GM12878 (cell line): ENCODE measurements at regions not wholly inside any gene's neighbourhood (a gene's known extent, or its start where the extent isn't known, plus 50 kb on each side); places are given as distances from the start of the nearest gene placed in this dataset.

Experiments used
- ATAC-seq: fragments of 200-7000 bp; cut with Tn5 transposase; 3 replicates; pipeline ENCODE4 v1.9.1; 2020; ENCODE audit warnings: mild to moderate bottlenecking, moderate library complexity
- BruUV-seq: library from RNA; stranded (reverse); fragments of 400-500 nt; replicated peaks from 2 replicates; lab custom pipeline; 2021; lab: Mats Ljungman, UMichigan
- CTCF ChIA-PET: fragments of 300-600 bp; sonication (Branson Sonifier 250); formaldehyde crosslinking; extraction: SDS; loops from one replicate; lab custom pipeline; 2021; ENCODE audit warnings: inconsistent platforms; lab: Yijun Ruan, JAX
- POLR2A ChIA-PET: fragments of 350-600 bp; formaldehyde crosslinking; extraction: SDS; loops from one replicate; lab custom pipeline; 2021; ENCODE audit warnings: inconsistent platforms; lab: Charles Lee
- RAD21 ChIA-PET: fragments of 300-600 bp; sonication (Branson Sonifier 250); formaldehyde crosslinking; loops from one replicate; lab custom pipeline; 2023; ENCODE audit warnings: antibody characterized with exemption; ENCODE audit not compliant: unreplicated experiment; lab: Charles Lee
- SMC1A ChIA-PET: fragments of 300-600 bp; sonication (Branson Sonifier 250); formaldehyde crosslinking; loops from one replicate; lab custom pipeline; 2023; ENCODE audit not compliant: unreplicated experiment, uncharacterized antibody; lab: Charles Lee
- DNase-seq: peaks from one replicate; pipeline ENCODE4 v3.0.0-alpha.2; 2011; ENCODE audit warnings: low read depth, low spot score
- FAIRE-seq: peaks from 3 replicates; lab custom pipeline; 2011; peaks lifted over from hg19 to GRCh38; lab: Jason Lieb, UNC
- H2AFZ ChIP-seq: 2 replicates; pipeline ENCODE4 v1.6.0; 2011; ENCODE audit warnings: low read depth, low read length, control low read depth; ENCODE audit not compliant: control insufficient read depth
- H3K27ac ChIP-seq: 2 replicates; pipeline ENCODE4 v1.5.1; 2011; ENCODE audit warnings: control low read depth; ENCODE audit not compliant: control insufficient read depth, insufficient read depth
- H3K27me3 ChIP-seq, 2 experiments: replicated peaks in 1 of 2; 2 replicates each; pipeline versions ENCODE4 v1.6.0 to v1.6.1; 2011; ENCODE audit warnings: low read length in 1 of 2; ENCODE audit not compliant: control insufficient read depth in 2 of 2, insufficient read depth in 2 of 2
- H3K36me3 ChIP-seq, 2 experiments: 2 replicates each; pipeline ENCODE4 v1.5.1; 2011; ENCODE audit warnings: low read length in 1 of 2; ENCODE audit not compliant: control insufficient read depth in 2 of 2, insufficient read depth in 2 of 2
- H3K4me1 ChIP-seq: 2 replicates; pipeline ENCODE4 v1.6.1; 2011; ENCODE audit warnings: mild to moderate bottlenecking, low read length, moderate library complexity, mixed read lengths; ENCODE audit not compliant: control insufficient read depth, insufficient read depth
- H3K4me2 ChIP-seq: 2 replicates; pipeline ENCODE4 v1.6.0; 2011; ENCODE audit warnings: control low read depth; ENCODE audit not compliant: control insufficient read depth, insufficient read depth
- H3K4me3 ChIP-seq: fragments of 200-600 bp; sonication (generic); 2 replicates; pipeline ENCODE4 v1.5.1; 2016
- H3K79me2 ChIP-seq: 2 replicates; pipeline ENCODE4 v1.6.0; 2011; ENCODE audit warnings: low read length; ENCODE audit not compliant: control insufficient read depth, insufficient read depth
- H3K9ac ChIP-seq: 2 replicates; pipeline ENCODE4 v1.8.0; 2011; ENCODE audit warnings: low read length, control low read depth, mixed read lengths; ENCODE audit not compliant: control insufficient read depth, insufficient read depth
- H3K9me3 ChIP-seq: replicated peaks from 3 replicates; pipeline ENCODE4 v1.5.1; 2011; ENCODE audit warnings: mild to moderate bottlenecking, low read length; ENCODE audit not compliant: control insufficient read depth, insufficient read depth
- H4K20me1 ChIP-seq: 2 replicates; pipeline ENCODE4 v1.6.0; 2011; ENCODE audit not compliant: control insufficient read depth, insufficient read depth
- CREB1 ChIP-seq: IDR thresholded peaks from 2 replicates; pipeline ENCODE4 v1.6.1; 2012; ENCODE audit warnings: low read depth, mild to moderate bottlenecking, inconsistent platforms
- JUND ChIP-seq: IDR thresholded peaks from 2 replicates; pipeline ENCODE4 v1.6.1; 2012; ENCODE audit warnings: low read depth, mild to moderate bottlenecking, low read length, improper control_type of control experiment, moderate library complexity
- POLR2AphosphoS5 ChIP-seq: IDR thresholded peaks from 2 replicates; pipeline ENCODE4 v1.6.1; 2011; ENCODE audit warnings: mild to moderate bottlenecking, low read length, inconsistent platforms
- POU2F2 ChIP-seq: IDR thresholded peaks from 3 replicates; pipeline ENCODE4 v1.6.1; 2011; ENCODE audit warnings: low read depth, mild to moderate bottlenecking, low read length, borderline replicate concordance
- RAD21 ChIP-seq: IDR thresholded peaks from 2 replicates; pipeline ENCODE4 v1.6.1; 2011; ENCODE audit warnings: mild to moderate bottlenecking, low read depth, low read length, moderate library complexity; ENCODE audit not compliant: insufficient read depth
- SMC3 ChIP-seq: IDR thresholded peaks from 2 replicates; pipeline ENCODE4 v1.6.1; 2011; ENCODE audit warnings: low read length, improper control_type of control experiment, borderline replicate concordance
- TCF12 ChIP-seq: IDR thresholded peaks from 2 replicates; pipeline ENCODE4 v1.6.1; 2011; ENCODE audit warnings: low read depth, mild to moderate bottlenecking, low read length
- ZSCAN29 ChIP-seq: fragments of 450-650 bp; IDR thresholded peaks from 2 replicates; pipeline ENCODE4 v1.6.1; 2017; ENCODE audit warnings: mild to moderate bottlenecking, moderate library complexity
- WGBS: methylation state at CpG from one replicate; pipeline ENCODE4 v1.1.6; 2016; ENCODE audit warnings: low lambda C conversion rate; ENCODE audit not compliant: insufficient replicate concordance, insufficient coverage; ENCODE audit errors: missing lambda C conversion rate; 5-methylcytosine and 5-hydroxymethylcytosine counted together
- in situ Hi-C: fragments of 300-500 bp; cut with MboI; formaldehyde crosslinking; loops from 9 replicates; pipeline ENCODE4 v1.14.3; 2018; ENCODE audit warnings: mixed read lengths
- intact Hi-C: fragments of 100-400 bp; cut with micrococcal nuclease; formaldehyde crosslinking; loops from one replicate; pipeline ENCODE4 v1.14.2; 2022; ENCODE audit not compliant: unreplicated experiment
- TF ChIP-seq, protein P1 (sequence below), 3 experiments: IDR thresholded peaks in 2 of 3; conservative IDR thresholded peaks in 1 of 3; 2 replicates each; pipeline ENCODE4 v1.5.1; 2011; ENCODE audit warnings: low read depth in 3 of 3, low read length in 3 of 3, mild to moderate bottlenecking in 3 of 3, control low read depth in 2 of 3, moderate library complexity in 2 of 3, inconsistent platforms in 1 of 3, mixed read lengths in 1 of 3; ENCODE audit not compliant: control insufficient read depth in 2 of 3, insufficient read depth in 1 of 3; ENCODE audit errors: extremely low read depth in 1 of 3
- TF ChIP-seq, protein P2 (sequence below): fragments of 150-350 bp; IDR thresholded peaks from 2 replicates; pipeline ENCODE4 v1.6.1; 2016; ENCODE audit warnings: low read depth, low read length
- TF ChIP-seq, protein P3 (sequence below): fragments of 450-650 bp; IDR thresholded peaks from 2 replicates; pipeline ENCODE4 v1.6.1; 2017; ENCODE audit warnings: mild to moderate bottlenecking, moderate library complexity

DNA sequence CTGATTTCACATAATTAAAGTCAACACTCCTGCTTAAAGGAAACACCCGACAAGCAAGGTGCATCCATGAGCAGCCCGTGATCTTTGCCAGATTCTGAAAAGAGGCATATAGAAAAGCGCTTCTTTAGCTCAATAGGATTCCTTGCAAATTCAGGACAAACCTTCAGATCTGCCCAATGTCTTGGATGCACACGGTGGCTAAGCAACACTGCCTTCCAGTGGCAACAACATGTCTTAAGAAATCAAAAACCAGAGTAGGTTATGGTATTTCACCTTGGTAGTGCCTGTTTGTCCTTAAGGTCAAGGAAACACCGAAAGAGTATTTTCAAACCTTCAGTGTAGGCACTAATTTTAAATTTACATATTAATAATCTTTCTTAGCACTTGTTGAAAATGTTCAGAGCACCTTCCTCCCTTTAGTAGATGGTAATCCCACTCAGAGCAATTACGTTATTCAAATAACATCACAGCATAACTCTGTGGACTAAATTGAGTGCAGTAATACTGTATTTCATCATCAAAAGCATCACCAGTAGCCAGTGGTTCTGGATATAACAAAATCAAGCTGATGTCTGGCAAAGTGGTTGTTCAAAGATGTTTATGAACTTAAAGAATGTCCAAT, 58.0 kb upstream of the CDKN3 start:
- ATAC-seq: peak; percentile 18; the same call in 1 of the 3 replicates
- no peak overlapping the region for H3K27ac ChIP-seq
- ChIA-PET POLR2A (no interaction called here), RAD21 (interaction anchor here (2.0 kb wide), 1 partner anchor 9 kb away, joined by 4 read pairs; no protein-coding TSS in a partner anchor), CTCF (interaction anchor here (0.7 to 2.6 kb wide), 4 partner anchors 9 to 165 kb away, joined by 4 to 11 read pairs (median 6); no protein-coding TSS in a partner anchor), SMC1A (interaction anchor here (1.4 to 2.2 kb wide), 2 partner anchors 9 to 10 kb away, joined by 4 to 5 read pairs; no protein-coding TSS in a partner anchor)
- in situ Hi-C loops: loop anchor here (25.0 kb wide), 1 partner anchor 802 kb away; no protein-coding TSS in a partner anchor
- no TSS peak for BruUV-seq
- 34% methylated on average over 6 of the region's 6 CpGs for WGBS
- no peak for FAIRE-seq
- H3K4me1 ChIP-seq: no peaks in the 10 kb centered on the region
- H3K79me2 ChIP-seq: no peaks in the 10 kb centered on the region
- TF ChIP-seq JUND: no peak
- TF ChIP-seq, protein P1, sequence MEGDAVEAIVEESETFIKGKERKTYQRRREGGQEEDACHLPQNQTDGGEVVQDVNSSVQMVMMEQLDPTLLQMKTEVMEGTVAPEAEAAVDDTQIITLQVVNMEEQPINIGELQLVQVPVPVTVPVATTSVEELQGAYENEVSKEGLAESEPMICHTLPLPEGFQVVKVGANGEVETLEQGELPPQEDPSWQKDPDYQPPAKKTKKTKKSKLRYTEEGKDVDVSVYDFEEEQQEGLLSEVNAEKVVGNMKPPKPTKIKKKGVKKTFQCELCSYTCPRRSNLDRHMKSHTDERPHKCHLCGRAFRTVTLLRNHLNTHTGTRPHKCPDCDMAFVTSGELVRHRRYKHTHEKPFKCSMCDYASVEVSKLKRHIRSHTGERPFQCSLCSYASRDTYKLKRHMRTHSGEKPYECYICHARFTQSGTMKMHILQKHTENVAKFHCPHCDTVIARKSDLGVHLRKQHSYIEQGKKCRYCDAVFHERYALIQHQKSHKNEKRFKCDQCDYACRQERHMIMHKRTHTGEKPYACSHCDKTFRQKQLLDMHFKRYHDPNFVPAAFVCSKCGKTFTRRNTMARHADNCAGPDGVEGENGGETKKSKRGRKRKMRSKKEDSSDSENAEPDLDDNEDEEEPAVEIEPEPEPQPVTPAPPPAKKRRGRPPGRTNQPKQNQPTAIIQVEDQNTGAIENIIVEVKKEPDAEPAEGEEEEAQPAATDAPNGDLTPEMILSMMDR (IDR thresholded peaks at IDR 0.05 in 2 of 3, conservative IDR thresholded peaks at IDR 0.05 in 1 of 3; ENCODE audit: control insufficient read depth in 2 of 3, extremely low read depth in 1 of 3, insufficient read depth in 1 of 3, low read depth in 3 of 3, low read length in 3 of 3): peak; percentile 35 to 41 (median 41); a peak in 4 of 6 replicates
- no peak for TF ChIP-seq TCF12
- TF ChIP-seq RAD21: peak; percentile 64
- TF ChIP-seq, protein P2, sequence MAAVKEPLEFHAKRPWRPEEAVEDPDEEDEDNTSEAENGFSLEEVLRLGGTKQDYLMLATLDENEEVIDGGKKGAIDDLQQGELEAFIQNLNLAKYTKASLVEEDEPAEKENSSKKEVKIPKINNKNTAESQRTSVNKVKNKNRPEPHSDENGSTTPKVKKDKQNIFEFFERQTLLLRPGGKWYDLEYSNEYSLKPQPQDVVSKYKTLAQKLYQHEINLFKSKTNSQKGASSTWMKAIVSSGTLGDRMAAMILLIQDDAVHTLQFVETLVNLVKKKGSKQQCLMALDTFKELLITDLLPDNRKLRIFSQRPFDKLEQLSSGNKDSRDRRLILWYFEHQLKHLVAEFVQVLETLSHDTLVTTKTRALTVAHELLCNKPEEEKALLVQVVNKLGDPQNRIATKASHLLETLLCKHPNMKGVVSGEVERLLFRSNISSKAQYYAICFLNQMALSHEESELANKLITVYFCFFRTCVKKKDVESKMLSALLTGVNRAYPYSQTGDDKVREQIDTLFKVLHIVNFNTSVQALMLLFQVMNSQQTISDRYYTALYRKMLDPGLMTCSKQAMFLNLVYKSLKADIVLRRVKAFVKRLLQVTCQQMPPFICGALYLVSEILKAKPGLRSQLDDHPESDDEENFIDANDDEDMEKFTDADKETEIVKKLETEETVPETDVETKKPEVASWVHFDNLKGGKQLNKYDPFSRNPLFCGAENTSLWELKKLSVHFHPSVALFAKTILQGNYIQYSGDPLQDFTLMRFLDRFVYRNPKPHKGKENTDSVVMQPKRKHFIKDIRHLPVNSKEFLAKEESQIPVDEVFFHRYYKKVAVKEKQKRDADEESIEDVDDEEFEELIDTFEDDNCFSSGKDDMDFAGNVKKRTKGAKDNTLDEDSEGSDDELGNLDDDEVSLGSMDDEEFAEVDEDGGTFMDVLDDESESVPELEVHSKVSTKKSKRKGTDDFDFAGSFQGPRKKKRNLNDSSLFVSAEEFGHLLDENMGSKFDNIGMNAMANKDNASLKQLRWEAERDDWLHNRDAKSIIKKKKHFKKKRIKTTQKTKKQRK: no peak
- TF ChIP-seq, protein P3, sequence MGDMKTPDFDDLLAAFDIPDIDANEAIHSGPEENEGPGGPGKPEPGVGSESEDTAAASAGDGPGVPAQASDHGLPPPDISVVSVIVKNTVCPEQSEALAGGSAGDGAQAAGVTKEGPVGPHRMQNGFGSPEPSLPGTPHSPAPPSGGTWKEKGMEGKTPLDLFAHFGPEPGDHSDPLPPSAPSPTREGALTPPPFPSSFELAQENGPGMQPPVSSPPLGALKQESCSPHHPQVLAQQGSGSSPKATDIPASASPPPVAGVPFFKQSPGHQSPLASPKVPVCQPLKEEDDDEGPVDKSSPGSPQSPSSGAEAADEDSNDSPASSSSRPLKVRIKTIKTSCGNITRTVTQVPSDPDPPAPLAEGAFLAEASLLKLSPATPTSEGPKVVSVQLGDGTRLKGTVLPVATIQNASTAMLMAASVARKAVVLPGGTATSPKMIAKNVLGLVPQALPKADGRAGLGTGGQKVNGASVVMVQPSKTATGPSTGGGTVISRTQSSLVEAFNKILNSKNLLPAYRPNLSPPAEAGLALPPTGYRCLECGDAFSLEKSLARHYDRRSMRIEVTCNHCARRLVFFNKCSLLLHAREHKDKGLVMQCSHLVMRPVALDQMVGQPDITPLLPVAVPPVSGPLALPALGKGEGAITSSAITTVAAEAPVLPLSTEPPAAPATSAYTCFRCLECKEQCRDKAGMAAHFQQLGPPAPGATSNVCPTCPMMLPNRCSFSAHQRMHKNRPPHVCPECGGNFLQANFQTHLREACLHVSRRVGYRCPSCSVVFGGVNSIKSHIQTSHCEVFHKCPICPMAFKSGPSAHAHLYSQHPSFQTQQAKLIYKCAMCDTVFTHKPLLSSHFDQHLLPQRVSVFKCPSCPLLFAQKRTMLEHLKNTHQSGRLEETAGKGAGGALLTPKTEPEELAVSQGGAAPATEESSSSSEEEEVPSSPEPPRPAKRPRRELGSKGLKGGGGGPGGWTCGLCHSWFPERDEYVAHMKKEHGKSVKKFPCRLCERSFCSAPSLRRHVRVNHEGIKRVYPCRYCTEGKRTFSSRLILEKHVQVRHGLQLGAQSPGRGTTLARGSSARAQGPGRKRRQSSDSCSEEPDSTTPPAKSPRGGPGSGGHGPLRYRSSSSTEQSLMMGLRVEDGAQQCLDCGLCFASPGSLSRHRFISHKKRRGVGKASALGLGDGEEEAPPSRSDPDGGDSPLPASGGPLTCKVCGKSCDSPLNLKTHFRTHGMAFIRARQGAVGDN: no peak
- TF ChIP-seq POLR2AphosphoS5: no peak
- no peak for TF ChIP-seq CREB1
- TF ChIP-seq POU2F2: no peak
- TF ChIP-seq ZSCAN29: no peak
- TF ChIP-seq SMC3: peak; percentile 22; the same call in 1 of the 2 replicates
- H3K27me3 ChIP-seq: peaks cover 0 to 2% of the 10 kb centered on the region in 2 experiments; a peak in 1 of 4 replicates
- H2AFZ ChIP-seq: no peak overlapping the region
- H3K4me2 ChIP-seq: no peak overlapping the region
- no peak for DNase-seq
- no peaks in the 10 kb centered on the region for H4K20me1 ChIP-seq
- intact Hi-C loops: loop anchor here (10.0 kb wide), 1 partner anchor 404 kb away; no protein-coding TSS in a partner anchor
- H3K9ac ChIP-seq: no peak overlapping the region
- H3K4me3 ChIP-seq: no peak overlapping the region
- no peaks in the 10 kb centered on the region for H3K36me3 ChIP-seq
- no peaks in the 10 kb centered on the region for H3K9me3 ChIP-seq
